Astrocyte of the spinal cord (primary cell): ENCODE measurements at regions not wholly inside any gene's neighbourhood (a gene's known extent, or its start where the extent isn't known, plus 50 kb on each side); places are given as distances from the start of the nearest gene placed in this dataset.

ENCODE experiments used
- DNase-seq: peaks from one replicate; pipeline ENCODE4 v3.0.0; 2011; ENCODE audit warnings: low read depth, low spot score
- H3K4me3 ChIP-seq: 2 replicates; pipeline ENCODE4 v1.5.1; 2011; ENCODE audit warnings: low read depth, mild to moderate bottlenecking, low read length, moderate library complexity
- CTCF ChIP-seq: IDR thresholded peaks from 2 replicates; pipeline ENCODE4 v1.5.1; 2012; ENCODE audit warnings: low read depth, mild to moderate bottlenecking, low read length, inconsistent platforms
- in situ Hi-C: cut with HindIII; loops from 2 replicates; pipeline ENCODE4 v1.10.0; 2017; ENCODE audit warnings: low sequenced_read_pairs

DNA sequence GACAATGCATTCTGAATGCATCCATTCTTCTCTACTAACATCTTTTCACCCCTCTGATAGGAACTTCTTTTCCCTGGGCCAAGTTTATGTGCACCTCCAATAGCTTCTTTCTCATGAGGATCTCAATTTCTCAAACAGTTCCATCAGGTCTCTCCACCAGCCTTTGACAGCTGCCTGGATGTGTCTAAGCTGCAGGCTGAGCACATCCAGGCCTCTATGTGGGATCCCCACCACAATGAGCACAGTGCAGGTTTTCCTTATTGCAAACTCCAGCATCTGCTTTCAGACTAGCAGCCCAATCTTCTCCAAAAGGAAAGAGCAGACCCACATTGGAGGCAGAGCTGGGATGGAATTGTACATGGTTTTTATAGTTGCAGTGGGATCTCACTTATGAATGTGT, 145.3 kb upstream of the TBX20 start:
- TF ChIP-seq CTCF, result no peak
- no peak overlapping the region for H3K4me3 ChIP-seq
- in situ Hi-C loops, result no loop called here
- no peak for DNase-seq

GRCh38 chr7:35398518-35398917, 144.6 kb upstream of the TBX20 start:
- in situ Hi-C loops, result no loop called here
- TF ChIP-seq CTCF, result no peak
- H3K4me3 ChIP-seq, result no peak overlapping the region
- no peak for DNase-seq

GRCh38 chr7:35390146-35390545, 136.2 kb upstream of the TBX20 start:
- DNase-seq, result no peak
- H3K4me3 ChIP-seq, result no peak overlapping the region
- in situ Hi-C loops, result no loop called here
- no peak for TF ChIP-seq CTCF

- no peak overlapping the region for H3K4me3 ChIP-seq
- no peak for TF ChIP-seq CTCF
- in situ Hi-C loops, result no loop called here
- no peak for DNase-seq
Measured at GRCh38 chr7:35389636-35390035, 135.7 kb upstream of the TBX20 start.

DNA sequence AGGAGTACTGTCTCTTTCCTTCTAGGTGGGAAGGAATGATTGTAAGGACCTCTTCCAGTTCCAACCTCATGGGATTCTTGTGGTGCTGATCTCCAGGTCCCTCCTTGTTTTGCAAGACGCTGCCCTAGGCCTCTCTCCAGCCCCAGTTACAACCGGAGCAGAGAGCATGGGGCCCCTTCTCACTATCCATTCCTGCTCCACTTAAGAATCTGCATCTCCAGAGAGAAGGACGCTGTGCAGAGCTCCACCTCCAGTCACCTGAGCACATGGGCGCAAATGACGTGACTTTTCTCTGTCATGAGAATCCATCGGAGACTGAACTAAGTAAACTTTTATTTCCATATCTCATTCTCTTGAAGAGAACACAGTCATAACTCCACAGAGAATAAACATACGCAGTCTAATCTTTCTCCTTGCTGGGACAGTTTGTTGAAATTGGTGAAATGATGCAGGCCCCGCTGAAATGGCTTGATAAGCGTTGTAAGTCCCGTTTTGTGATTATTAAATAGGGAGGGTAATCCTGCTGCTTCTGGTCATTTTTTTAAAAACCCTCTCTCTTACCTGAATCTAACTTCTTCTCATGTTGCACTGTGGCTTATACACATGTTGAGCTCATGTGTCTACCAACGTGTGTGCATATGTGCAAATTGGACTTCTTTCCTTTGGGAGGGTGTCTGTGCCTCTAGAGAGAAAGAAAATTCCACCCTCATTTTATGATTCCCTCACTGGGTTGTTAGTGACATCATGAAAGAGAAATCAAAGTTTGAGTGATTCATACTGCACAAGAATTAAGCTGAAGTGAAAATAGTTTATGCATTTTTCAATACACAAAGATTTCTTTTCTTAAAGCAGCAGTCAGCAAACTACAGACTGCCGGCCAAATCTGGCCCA, 133.2 kb upstream of the TBX20 start:
- no peak for DNase-seq
- in situ Hi-C loops, result no loop called here
- no peak overlapping the region for H3K4me3 ChIP-seq
- TF ChIP-seq CTCF, result no peak

DNA sequence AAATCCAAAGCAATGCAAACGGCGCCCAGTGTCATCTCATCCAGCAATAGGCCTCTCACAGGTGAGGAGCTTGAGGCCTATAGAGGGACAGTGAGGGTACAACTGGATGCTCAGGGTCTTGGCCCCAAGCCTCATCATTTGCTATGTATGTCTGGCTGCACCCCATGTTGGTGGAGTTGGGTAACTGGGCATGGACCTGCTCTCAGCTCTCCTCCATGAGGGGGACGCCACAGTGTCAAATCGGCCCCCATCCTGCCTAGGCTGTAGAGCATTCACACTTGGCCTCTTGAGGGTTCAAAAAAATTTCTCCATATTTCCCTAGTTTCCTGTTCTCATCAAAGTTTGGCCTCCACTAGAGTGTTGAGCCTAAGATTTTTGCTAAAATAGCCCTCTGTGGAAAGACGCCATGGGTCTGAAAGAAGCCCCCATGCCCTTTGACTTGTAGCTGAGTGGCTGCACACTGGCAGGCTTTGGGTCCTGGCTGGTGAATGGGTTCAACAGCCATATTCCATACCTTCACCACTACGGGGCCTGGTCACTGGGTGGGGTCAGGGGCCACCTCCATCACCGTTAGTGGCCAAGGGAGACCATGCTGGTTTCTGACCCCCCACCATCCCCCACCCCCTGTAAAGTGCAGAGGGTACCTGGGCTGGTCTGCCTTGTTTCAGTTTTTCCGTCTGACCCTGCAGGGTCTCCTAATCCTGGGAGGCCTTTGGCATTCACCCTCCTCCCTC, 132.3 kb upstream of the TBX20 start:
- H3K4me3 ChIP-seq, result no peak overlapping the region
- in situ Hi-C loops, result no loop called here
- DNase-seq, result no peak
- TF ChIP-seq CTCF, result no peak
